H9 (cell line): ENCODE measurements at regions not wholly inside any gene's neighbourhood (a gene's known extent, or its start where the extent isn't known, plus 50 kb on each side); places are given as distances from the start of the nearest gene placed in this dataset.

Experiments
- DNase-seq: peaks from one replicate; pipeline ENCODE4 v3.0.0-alpha.2; 2017
- H2AFZ ChIP-seq: one replicate; pipeline ENCODE4 v1.6.1; 2013; ENCODE audit warnings: mild to moderate bottlenecking, low read length, control low read depth, moderate library complexity
- H2AK5ac ChIP-seq: 2 replicates; pipeline ENCODE4 v1.6.1; 2013; ENCODE audit warnings: low read length, control low read depth, mixed read lengths; ENCODE audit not compliant: insufficient read length
- H2BK120ac ChIP-seq: one replicate; pipeline ENCODE4 v1.6.1; 2013; ENCODE audit warnings: low read depth, mild to moderate bottlenecking, low read length, control low read depth, inconsistent platforms; ENCODE audit not compliant: poor library complexity, severe bottlenecking
- H2BK12ac ChIP-seq: 2 replicates; pipeline ENCODE4 v1.6.1; 2013; ENCODE audit warnings: low read length, control low read depth, mixed read lengths, low read depth; ENCODE audit not compliant: insufficient read length
- H2BK15ac ChIP-seq: 2 replicates; pipeline ENCODE4 v1.6.1; 2013; ENCODE audit warnings: low read depth, low read length, control low read depth
- H2BK20ac ChIP-seq: one replicate; pipeline ENCODE4 v1.6.1; 2013; ENCODE audit warnings: low read depth, mild to moderate bottlenecking, low read length, control low read depth, inconsistent platforms; ENCODE audit not compliant: poor library complexity, severe bottlenecking
- H2BK5ac ChIP-seq: 2 replicates; pipeline ENCODE4 v1.6.1; 2013; ENCODE audit warnings: low read length, control low read depth, mixed read lengths; ENCODE audit not compliant: insufficient read length
- H3K14ac ChIP-seq: 2 replicates; pipeline ENCODE4 v1.6.1; 2013; ENCODE audit warnings: low read length, control low read depth; ENCODE audit not compliant: insufficient read depth
- H3K18ac ChIP-seq: 2 replicates; pipeline ENCODE4 v1.6.1; 2013; ENCODE audit warnings: low read depth, mild to moderate bottlenecking, mixed read lengths, low read length, control low read depth; ENCODE audit not compliant: insufficient read length
- H3K23ac ChIP-seq: 2 replicates; pipeline ENCODE4 v1.6.1; 2013; ENCODE audit warnings: low read length, control low read depth, mixed read lengths, low read depth; ENCODE audit not compliant: insufficient read length
- H3K23me2 ChIP-seq: 2 replicates; pipeline ENCODE4 v1.6.1; 2013; ENCODE audit warnings: low read depth, mild to moderate bottlenecking, mixed read lengths, low read length, control low read depth; ENCODE audit not compliant: insufficient read length, poor library complexity, severe bottlenecking
- H3K27ac ChIP-seq: 2 replicates; pipeline ENCODE4 v1.5.1; 2013; ENCODE audit warnings: low read length, control low read depth, mixed read lengths, low read depth; ENCODE audit not compliant: insufficient read length
- H3K27me3 ChIP-seq: 2 replicates; pipeline ENCODE4 v1.6.1; 2013; ENCODE audit warnings: low read length, control low read depth, inconsistent platforms; ENCODE audit not compliant: insufficient read depth
- H3K4ac ChIP-seq: 2 replicates; pipeline ENCODE4 v1.6.1; 2013; ENCODE audit warnings: low read depth, mild to moderate bottlenecking, control low read depth, inconsistent platforms, low read length, moderate library complexity
- H3K4me1 ChIP-seq: 2 replicates; pipeline ENCODE4 v1.6.1; 2013; ENCODE audit warnings: low read length, control low read depth, inconsistent platforms; ENCODE audit not compliant: insufficient read depth
- H3K4me2 ChIP-seq: 2 replicates; pipeline ENCODE4 v1.6.1; 2013; ENCODE audit warnings: low read length, control low read depth, mixed read lengths; ENCODE audit not compliant: insufficient read length, insufficient read depth
- H3K56ac ChIP-seq: 2 replicates; pipeline ENCODE4 v1.6.1; 2013; ENCODE audit warnings: low read depth, mild to moderate bottlenecking, mixed read lengths, low read length, control low read depth; ENCODE audit not compliant: insufficient read length
- H3K79me1 ChIP-seq: 2 replicates; pipeline ENCODE4 v1.6.1; 2013; ENCODE audit warnings: low read depth, mild to moderate bottlenecking, moderate library complexity, low read length, control low read depth, inconsistent platforms; ENCODE audit not compliant: insufficient read depth, poor library complexity, severe bottlenecking
- H3K79me2 ChIP-seq: 2 replicates; pipeline ENCODE4 v1.6.1; 2013; ENCODE audit warnings: low read length, control low read depth, inconsistent platforms; ENCODE audit not compliant: insufficient read depth
- H3K9ac ChIP-seq: 2 replicates; pipeline ENCODE4 v1.6.1; 2013; ENCODE audit warnings: low read length, control low read depth, mixed read lengths; ENCODE audit not compliant: insufficient read length; ENCODE audit errors: extremely low read depth
- H3K9me3 ChIP-seq: one replicate; pipeline ENCODE4 v1.6.1; 2013; ENCODE audit warnings: low read depth, low read length, inconsistent platforms; ENCODE audit not compliant: control insufficient read depth
- H3T11ph ChIP-seq: one replicate; pipeline ENCODE4 v1.6.1; 2013; ENCODE audit warnings: mild to moderate bottlenecking, low read length, control low read depth, inconsistent platforms
- H4K20me1 ChIP-seq: one replicate; pipeline ENCODE4 v1.6.1; 2013; ENCODE audit not compliant: control insufficient read depth, insufficient read length, insufficient read depth
- H4K5ac ChIP-seq: 2 replicates; pipeline ENCODE4 v1.6.1; 2013; ENCODE audit warnings: low read depth, mild to moderate bottlenecking, mixed read lengths, low read length, control low read depth; ENCODE audit not compliant: insufficient read length
- H4K8ac ChIP-seq: replicated peaks from 2 replicates; pipeline ENCODE4 v1.6.1; 2013; ENCODE audit warnings: low read length, control low read depth, mixed read lengths, low read depth; ENCODE audit not compliant: insufficient read length
- H4K91ac ChIP-seq: 2 replicates; pipeline ENCODE4 v1.6.1; 2013; ENCODE audit warnings: low read depth, mild to moderate bottlenecking, moderate library complexity, mixed read lengths, low read length, control low read depth; ENCODE audit not compliant: insufficient read length
- H3K27ac Mint-ChIP-seq, 3 experiments: 2 replicates in 2 of 3; 3 replicates in 1 of 3; pipeline ENCODE4 v1.8.0; 2020 to 2021; ENCODE audit warnings: mixed read lengths in 3 of 3, mild to moderate bottlenecking in 1 of 3, moderate library complexity in 1 of 3
- H3K27me3 Mint-ChIP-seq: 2 replicates; pipeline ENCODE4 v1.8.0; 2021; ENCODE audit warnings: low read depth, mild to moderate bottlenecking, moderate library complexity, mixed read lengths
- H3K36me3 Mint-ChIP-seq, 3 experiments: 2 replicates in 2 of 3; 3 replicates in 1 of 3; pipeline ENCODE4 v1.8.0; 2020 to 2021; ENCODE audit warnings: low read depth in 3 of 3, mixed read lengths in 3 of 3; ENCODE audit not compliant: insufficient read depth in 1 of 3
- H3K4me1 Mint-ChIP-seq, 2 experiments: 2 replicates each; pipeline ENCODE4 v1.8.0; 2020; ENCODE audit warnings: mixed read lengths in 2 of 2
- H3K4me3 Mint-ChIP-seq, 2 experiments: 2 replicates in 1 of 2; 3 replicates in 1 of 2; pipeline ENCODE4 v1.8.0; 2020 to 2021; ENCODE audit warnings: mild to moderate bottlenecking in 2 of 2, mixed read lengths in 2 of 2, moderate library complexity in 1 of 2
- H3K9me3 Mint-ChIP-seq, 2 experiments: 2 replicates in 1 of 2; 3 replicates in 1 of 2; pipeline ENCODE4 v1.8.0; 2020; ENCODE audit warnings: mild to moderate bottlenecking in 2 of 2, mixed read lengths in 2 of 2, moderate library complexity in 1 of 2
- WGBS: extraction: QIAGEN DNeasy Blood & Tissue Kit; methylation state at CpG from one replicate; pipeline ENCODE4 v1.1.7; 2013; ENCODE audit warnings: missing lambda C conversion rate, low lambda C conversion rate, mixed read lengths; ENCODE audit not compliant: insufficient read length; ENCODE audit errors: extremely low coverage; 5-methylcytosine and 5-hydroxymethylcytosine counted together
- TF ChIP-seq, protein P1 (sequence below): fragments of 200-600 bp; sonication (generic); conservative IDR thresholded peaks from 3 replicates; pipeline ENCODE4 v1.8.0; 2021; ENCODE audit warnings: antibody characterized with exemption, mild to moderate bottlenecking

DNA sequence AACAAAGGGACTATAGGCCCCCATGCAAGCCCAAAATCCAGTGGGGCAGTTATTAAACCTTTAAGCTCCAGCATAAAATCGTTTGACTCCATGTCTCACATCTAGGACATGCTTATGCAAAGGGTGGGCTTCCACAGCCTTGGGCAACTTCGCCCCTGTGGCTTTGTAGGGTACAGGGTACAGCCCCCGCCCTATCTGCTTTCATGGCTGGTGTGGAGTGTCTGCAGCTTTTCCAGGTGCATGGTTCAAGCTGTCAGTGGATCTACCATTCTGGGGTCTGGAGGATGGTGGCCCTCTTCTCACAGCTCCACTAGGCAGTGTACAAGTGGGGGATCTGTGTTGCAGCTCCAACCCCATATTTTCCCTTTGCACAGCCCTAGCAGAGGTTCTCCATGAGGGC is 559.8 kb upstream of the TECRL start:
- H3K4me2 ChIP-seq = no peak overlapping the region
- no peak overlapping the region for H3K9ac ChIP-seq
- H3K4ac ChIP-seq = no peak overlapping the region
- H3K56ac ChIP-seq = no peak overlapping the region
- H3K18ac ChIP-seq = no peak overlapping the region
- no peak overlapping the region for H2BK15ac ChIP-seq
- H2BK120ac ChIP-seq = no peak overlapping the region
- no peaks in the 10 kb centered on the region for H3K27me3 ChIP-seq
- H3K27ac ChIP-seq = no peak overlapping the region
- no peak overlapping the region for H3K14ac ChIP-seq
- no peak overlapping the region for H2AFZ ChIP-seq
- no peaks in the 10 kb centered on the region for H3K9me3 ChIP-seq
- H3K79me2 ChIP-seq = no peaks in the 10 kb centered on the region
- no peaks in the 10 kb centered on the region for H3K4me1 ChIP-seq
- H3K79me1 ChIP-seq = no peaks in the 10 kb centered on the region
- H2BK20ac ChIP-seq = no peak overlapping the region
- Mint-ChIP-seq H3K9me3 (peaks cover 22 to 30% of the 10 kb centered on the region in 2 experiments), H3K36me3 (peaks cover 6 to 23% (median 13%) of the 10 kb centered on the region in 3 experiments), H3K4me1 (no peaks in the 10 kb centered on the region), H3K27me3 (no peaks in the 10 kb centered on the region), H3K27ac (no peak overlapping the region), H3K4me3 (no peak overlapping the region)
- H2BK12ac ChIP-seq = no peak overlapping the region
- H4K8ac ChIP-seq = no peak overlapping the region
- H4K5ac ChIP-seq = no peak overlapping the region
- H3T11ph ChIP-seq = no peak overlapping the region
- H3K23me2 ChIP-seq = no peaks in the 10 kb centered on the region
- H2AK5ac ChIP-seq = no peak overlapping the region
- DNase-seq = no peak
- H2BK5ac ChIP-seq = no peak overlapping the region
- H4K91ac ChIP-seq = no peak overlapping the region
- H3K23ac ChIP-seq = no peak overlapping the region
- WGBS = no CpG with 5 or more reads among the region's 3 CpGs
- no peaks in the 10 kb centered on the region for H4K20me1 ChIP-seq
- TF ChIP-seq, protein P1, sequence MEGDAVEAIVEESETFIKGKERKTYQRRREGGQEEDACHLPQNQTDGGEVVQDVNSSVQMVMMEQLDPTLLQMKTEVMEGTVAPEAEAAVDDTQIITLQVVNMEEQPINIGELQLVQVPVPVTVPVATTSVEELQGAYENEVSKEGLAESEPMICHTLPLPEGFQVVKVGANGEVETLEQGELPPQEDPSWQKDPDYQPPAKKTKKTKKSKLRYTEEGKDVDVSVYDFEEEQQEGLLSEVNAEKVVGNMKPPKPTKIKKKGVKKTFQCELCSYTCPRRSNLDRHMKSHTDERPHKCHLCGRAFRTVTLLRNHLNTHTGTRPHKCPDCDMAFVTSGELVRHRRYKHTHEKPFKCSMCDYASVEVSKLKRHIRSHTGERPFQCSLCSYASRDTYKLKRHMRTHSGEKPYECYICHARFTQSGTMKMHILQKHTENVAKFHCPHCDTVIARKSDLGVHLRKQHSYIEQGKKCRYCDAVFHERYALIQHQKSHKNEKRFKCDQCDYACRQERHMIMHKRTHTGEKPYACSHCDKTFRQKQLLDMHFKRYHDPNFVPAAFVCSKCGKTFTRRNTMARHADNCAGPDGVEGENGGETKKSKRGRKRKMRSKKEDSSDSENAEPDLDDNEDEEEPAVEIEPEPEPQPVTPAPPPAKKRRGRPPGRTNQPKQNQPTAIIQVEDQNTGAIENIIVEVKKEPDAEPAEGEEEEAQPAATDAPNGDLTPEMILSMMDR = no peak
